ENCODE measurements at regions not wholly inside any gene's neighbourhood (a gene's known extent, or its start where the extent isn't known, plus 50 kb on each side); places are given as distances from the start of the nearest gene placed in this dataset.
"Not testable (repeated sequence)": the region's sequence is repeated elsewhere in the genome, so short reads cannot be mapped to it uniquely, and the experiment has no call there.

- no peak for TF ChIP-seq TFDP1 (CRISPR knock-in tag; IDR thresholded peaks at IDR 0.05; ENCODE audit: borderline replicate concordance)
- TF ChIP-seq ZNF792 (CRISPR knock-in tag; IDR thresholded peaks at IDR 0.05) = no peak
- no peak for TF ChIP-seq JUND (CRISPR knock-in tag; IDR thresholded peaks at IDR 0.05)
- no peak for TF ChIP-seq ZNF678 (CRISPR knock-in tag; IDR thresholded peaks at IDR 0.05)
Observed at GRCh38 chr10:26937371-26937770, 76.6 kb upstream of the ABI1 start (continued).

GRCh38 chr10:26934190-26934589, 73.4 kb upstream of the ABI1 start:
- H3K27me3 ChIP-seq (ENCODE audit: control insufficient read depth in 1 of 2, insufficient read depth in 2 of 2, low read length in 2 of 2); H2AFZ ChIP-seq (ENCODE audit: low read length); H3K27ac ChIP-seq (ENCODE audit: extremely low read length, insufficient read depth, low read length); POLR2A ChIA-PET; H3K4me1 ChIP-seq (ENCODE audit: insufficient read depth, low read length); H3K79me2 ChIP-seq (ENCODE audit: insufficient read depth, low read length); CTCF ChIA-PET (ENCODE audit: low intra/inter-chr PET ratio, low total read pairs); ATAC-seq; H3K4me3 ChIP-seq (replicated peaks in 1 of 3; ENCODE audit: insufficient read depth in 1 of 3, low read depth in 2 of 3, low read length in 3 of 3); H3K4me2 ChIP-seq (ENCODE audit: low read depth, low read length); in situ Hi-C loops (cut with HindIII; ENCODE audit: extremely low pct_ligation_motif_present, low pct_unique_long_range_greater_than_20kb); intact Hi-C loops (cut with micrococcal nuclease; ENCODE audit: unreplicated experiment); BruUV-seq (replicated peaks); H4K20me1 ChIP-seq (ENCODE audit: insufficient read depth, low read length); H3K9ac ChIP-seq (ENCODE audit: insufficient read depth, low read depth, low read length); FAIRE-seq; H3K9me3 ChIP-seq (ENCODE audit: low read length); H3K36me3 ChIP-seq (replicated peaks in 1 of 2; ENCODE audit: control insufficient read depth in 1 of 2, insufficient read depth in 2 of 2, low read length in 2 of 2); DNase-seq (ENCODE audit: low spot score): not testable (repeated sequence)
- WGBS (ENCODE audit: low lambda C conversion rate) = 60% methylated on average over 11 of the region's 11 CpGs

GRCh38 chr10:26932576-26932975, 71.8 kb upstream of the ABI1 start:
- BruUV-seq (replicated peaks) = no TSS peak
- ChIA-PET CTCF (ENCODE audit: low intra/inter-chr PET ratio, low total read pairs) (no interaction called here), POLR2A (no interaction called here)
- H4K20me1 ChIP-seq (ENCODE audit: insufficient read depth, low read length) = no peaks in the 10 kb centered on the region
- H3K27ac ChIP-seq (ENCODE audit: extremely low read length, insufficient read depth, low read length) = no peak overlapping the region
- H3K4me2 ChIP-seq (ENCODE audit: low read depth, low read length) = no peak overlapping the region
- H3K27me3 ChIP-seq (ENCODE audit: control insufficient read depth in 1 of 2, insufficient read depth in 2 of 2, low read length in 2 of 2) = peaks cover 0 to 7% of the 10 kb centered on the region in 2 experiments; a peak in 1 of 5 replicates
- whole genome bisulfite sequencing (ENCODE audit: low lambda C conversion rate) = 62% methylated on average over 2 of the region's 2 CpGs
- H3K9ac ChIP-seq (ENCODE audit: insufficient read depth, low read depth, low read length) = no peak overlapping the region
- no peaks in the 10 kb centered on the region for H3K9me3 ChIP-seq (ENCODE audit: low read length)
- no peak overlapping the region for H2AFZ ChIP-seq (ENCODE audit: low read length)
- H3K4me1 ChIP-seq (ENCODE audit: insufficient read depth, low read length) = peaks cover 9% of the 10 kb centered on the region
- no peaks in the 10 kb centered on the region for H3K79me2 ChIP-seq (ENCODE audit: insufficient read depth, low read length)
- intact Hi-C loops (cut with micrococcal nuclease; ENCODE audit: unreplicated experiment) = no loop called here
- in situ Hi-C loops (cut with HindIII; ENCODE audit: extremely low pct_ligation_motif_present, low pct_unique_long_range_greater_than_20kb) = no loop called here
- DNase-seq (ENCODE audit: low spot score) (no peak), FAIRE-seq (no peak), ATAC-seq (no peak)
- H3K36me3 ChIP-seq (replicated peaks in 1 of 2; ENCODE audit: control insufficient read depth in 1 of 2, insufficient read depth in 2 of 2, low read length in 2 of 2) = no peaks in the 10 kb centered on the region
- no peak overlapping the region for H3K4me3 ChIP-seq (replicated peaks in 1 of 3; ENCODE audit: insufficient read depth in 1 of 3, low read depth in 2 of 3, low read length in 3 of 3)
- TF ChIP-seq MXD3 (CRISPR knock-in tag; IDR thresholded peaks at IDR 0.05) (no peak), SKIL (CRISPR knock-in tag; IDR thresholded peaks at IDR 0.05; ENCODE audit: borderline replicate concordance) (no peak)
